GM12892 (cell line): ENCODE measurements at regions not wholly inside any gene's neighbourhood (a gene's known extent, or its start where the extent isn't known, plus 50 kb on each side); places are given as distances from the start of the nearest gene placed in this dataset.

ENCODE experiments used
- POLR2A ChIP-seq: IDR thresholded peaks from 2 replicates; pipeline ENCODE4 v1.6.1; 2011; ENCODE audit warnings: low read depth, low read length, control low read depth
- POLR2AphosphoS5 ChIP-seq: IDR thresholded peaks from 2 replicates; pipeline ENCODE4 v1.6.1; 2011; ENCODE audit warnings: low read depth, low read length, control low read depth
- TAF1 ChIP-seq: IDR thresholded peaks from 2 replicates; pipeline ENCODE4 v1.6.1; 2011; ENCODE audit warnings: low read depth, mild to moderate bottlenecking, control low read depth, low read length, borderline replicate concordance

DNA sequence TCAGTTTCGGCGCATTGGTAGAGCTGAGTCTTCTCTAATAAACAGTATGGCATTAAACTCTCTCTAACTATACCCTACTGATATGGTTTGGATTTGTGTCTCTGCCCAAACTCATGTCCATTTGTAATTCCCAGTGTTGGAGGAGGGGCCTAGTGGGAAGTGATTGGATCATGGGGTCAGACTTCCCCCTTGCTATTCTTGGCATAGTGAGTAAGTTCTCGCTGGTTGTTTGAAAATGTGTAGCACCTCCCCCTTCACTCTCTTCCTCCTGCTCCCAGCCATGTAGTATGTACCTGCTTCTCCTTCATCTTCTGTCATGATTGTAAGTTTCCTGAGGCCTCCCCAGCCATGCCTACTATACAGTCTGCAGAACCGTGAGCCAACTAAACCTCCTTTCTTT, 682.7 kb upstream of the ARGLU1 start:
- TF ChIP-seq POLR2A (no peak), POLR2AphosphoS5 (no peak), TAF1 (no peak)
